CD4-positive, alpha-beta T cell treated with Interleukin-4 for 1 hour (primary cell): ENCODE measurements at regions not wholly inside any gene's neighbourhood (a gene's known extent, or its start where the extent isn't known, plus 50 kb on each side); places are given as distances from the start of the nearest gene placed in this dataset.
"Not testable (repeated sequence)": the region's sequence is repeated elsewhere in the genome, so short reads cannot be mapped to it uniquely, and the experiment has no call there.

Source experiments
- DNase-seq, 2 donors: peaks; one replicate each; pipeline ENCODE4 v3.0.0-alpha.2; 2020 to 2022

DNA sequence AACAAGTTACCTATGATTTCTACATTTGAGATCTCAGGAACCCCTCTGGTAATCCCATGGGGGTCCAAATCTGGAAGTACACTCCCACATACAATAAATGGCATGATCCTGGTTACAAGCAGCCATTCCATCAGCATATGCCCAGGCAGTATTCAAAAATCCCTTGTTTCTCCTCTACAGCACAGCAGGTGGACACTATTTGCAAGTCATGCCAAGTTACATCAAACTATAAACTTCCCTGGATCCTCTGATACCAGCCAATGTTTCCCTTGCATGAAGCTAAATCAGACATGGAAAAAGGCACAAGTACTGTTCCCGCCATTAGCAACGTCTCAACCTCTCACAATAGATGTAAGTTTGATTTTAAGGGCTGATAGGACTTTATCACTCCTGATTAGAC is 134.5 kb upstream of the PRSS16 start:
- DNase-seq, result no peak

DNA sequence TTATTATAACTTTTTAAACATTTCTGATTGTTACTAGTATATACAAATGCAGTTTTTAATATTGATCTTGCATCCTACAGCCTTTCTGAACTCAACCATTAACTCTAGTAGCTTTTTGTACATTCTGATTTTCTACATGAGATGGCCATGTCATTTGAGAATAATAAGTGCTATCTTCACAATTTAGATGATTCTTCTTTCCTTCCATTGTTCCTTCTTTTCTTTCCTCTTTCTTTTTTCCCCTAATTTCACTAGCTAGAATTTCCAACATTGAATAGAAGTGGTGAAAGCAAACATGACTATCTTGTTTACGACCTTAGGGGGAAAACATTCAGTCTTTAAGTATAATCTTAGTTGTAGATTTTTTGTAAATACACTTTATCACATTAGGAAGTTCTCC is 128.2 kb upstream of the PRSS16 start:
- no peak for DNase-seq

DNA sequence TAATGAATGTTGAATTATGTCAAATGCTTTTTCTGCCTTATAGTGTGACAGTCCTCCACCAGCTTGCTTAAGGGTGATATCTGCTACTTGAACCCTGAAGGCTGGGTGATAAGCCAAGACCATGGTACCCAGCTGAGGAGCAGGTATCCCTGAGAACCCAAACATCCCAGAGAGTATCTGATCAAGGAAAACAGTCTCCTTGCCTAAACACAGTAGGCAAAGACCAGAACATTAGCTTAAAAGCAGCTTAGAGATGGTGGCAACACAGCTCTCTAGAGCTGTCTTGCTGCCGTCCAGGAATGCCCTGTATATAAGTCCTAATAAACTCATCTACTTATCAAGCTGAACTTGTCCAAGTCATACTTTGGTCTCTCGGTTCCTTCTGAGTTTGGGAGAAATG is 127.7 kb upstream of the PRSS16 start:
- DNase-seq, result no peak

DNA sequence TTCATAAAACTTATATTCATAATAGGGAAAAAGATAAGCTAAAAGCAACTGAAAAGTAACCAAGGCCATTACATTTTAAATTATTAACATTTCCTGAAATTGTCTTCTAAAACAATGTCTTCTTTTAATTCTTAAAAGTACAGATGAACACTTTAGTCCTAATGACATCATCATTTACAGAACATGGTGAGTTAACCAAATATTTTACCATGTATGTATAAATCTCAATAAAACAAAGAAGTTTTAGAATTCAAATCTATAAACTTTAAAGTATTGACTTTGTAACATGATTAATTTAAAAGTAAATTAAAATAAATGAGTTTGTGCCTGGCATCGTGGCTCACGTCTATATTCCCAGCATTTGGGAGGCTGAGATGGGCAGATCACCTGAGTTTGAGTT is 125.9 kb upstream of the PRSS16 start:
- DNase-seq, result no peak

DNA sequence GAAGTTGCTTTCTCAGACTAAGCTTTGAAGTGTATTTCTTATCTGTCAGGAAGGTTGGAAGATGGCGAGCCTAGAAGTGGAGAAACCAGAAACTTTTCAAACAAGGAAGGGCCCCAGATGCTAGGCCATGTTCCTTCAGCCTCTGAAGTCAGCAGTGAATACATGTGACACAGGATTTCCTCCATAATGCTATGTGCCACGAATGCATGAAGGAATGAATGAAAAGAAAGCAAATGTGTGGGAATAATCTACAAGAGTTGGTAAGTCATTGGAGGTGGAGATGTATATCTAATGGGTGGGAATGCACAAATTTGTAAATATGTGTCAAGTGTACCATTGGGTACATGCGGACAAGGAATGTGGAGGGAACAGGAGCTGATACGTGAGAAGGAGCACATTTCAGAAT is 123.2 kb upstream of the PRSS16 start:
- DNase-seq, result no peak

DNA sequence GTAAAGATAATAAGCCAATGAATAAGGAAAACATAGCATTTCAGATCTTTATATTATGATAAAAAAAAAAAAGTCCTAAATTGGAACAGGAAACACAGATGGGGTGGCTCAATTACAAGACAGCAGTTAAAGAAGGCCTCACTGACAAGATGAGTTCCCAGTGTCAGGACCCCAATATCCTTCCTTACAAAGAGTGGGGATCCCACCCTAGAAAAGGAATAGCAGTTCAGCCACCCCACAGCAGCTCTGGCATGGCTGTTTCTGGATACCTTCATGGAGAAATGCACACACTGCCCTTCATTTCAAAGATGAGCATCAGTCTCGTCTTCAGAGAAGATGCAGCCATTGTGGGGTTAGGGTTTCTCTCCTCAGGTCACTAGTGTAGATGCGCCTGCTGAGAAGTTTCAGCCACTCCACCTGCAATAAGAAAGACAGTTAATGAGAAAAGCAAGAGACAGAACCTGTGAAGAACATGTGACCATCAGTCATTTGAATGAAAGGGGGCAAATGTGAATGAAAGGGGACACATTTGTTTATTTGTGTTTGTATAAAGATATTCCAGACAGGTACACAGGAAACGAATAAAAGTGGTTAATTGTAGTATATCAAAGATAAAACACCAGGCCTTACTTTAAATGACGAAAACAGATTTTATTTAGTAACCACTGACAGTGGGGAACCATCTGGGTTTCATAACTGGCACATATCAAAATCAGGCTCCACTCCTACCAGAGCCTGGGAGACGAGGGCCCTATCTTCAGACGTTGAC is 121.3 kb upstream of the PRSS16 start:
- no peak for DNase-seq

DNA sequence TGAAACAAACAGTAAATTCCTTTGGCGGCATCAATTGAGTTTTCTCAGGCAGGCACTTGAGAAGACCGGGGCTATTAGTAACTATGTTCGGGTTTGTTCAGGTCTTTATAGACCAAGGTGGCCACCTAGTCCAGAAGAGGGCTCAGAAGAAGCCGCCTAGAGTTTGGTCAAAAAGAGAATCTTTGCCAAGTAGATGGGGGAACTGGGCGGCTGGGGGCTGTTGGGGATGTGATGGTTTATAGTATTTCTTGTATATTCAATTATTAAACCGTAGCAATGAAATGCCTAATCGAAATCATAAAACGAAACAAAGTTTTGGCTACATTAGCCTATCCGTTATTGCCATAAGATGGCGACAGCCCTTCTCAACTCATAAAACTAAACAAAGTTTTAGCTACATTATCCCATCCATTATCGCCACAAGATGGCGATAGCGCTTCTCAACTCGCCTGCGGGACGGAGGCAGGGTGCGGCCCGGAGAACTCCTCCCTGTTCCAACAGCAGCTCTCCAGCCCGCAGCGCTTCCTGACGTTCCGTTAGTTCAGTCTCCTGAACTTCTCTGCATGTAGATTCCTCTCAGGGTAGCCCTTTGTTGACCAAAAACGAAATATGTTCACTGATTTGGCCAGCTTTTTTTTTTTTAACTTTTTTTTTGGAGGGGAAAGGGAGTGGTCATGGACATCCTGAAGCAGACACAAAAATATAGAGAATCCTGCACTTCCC is 120.5 kb upstream of the PRSS16 start:
- peak; percentile 86 to 90 for DNase-seq

DNA sequence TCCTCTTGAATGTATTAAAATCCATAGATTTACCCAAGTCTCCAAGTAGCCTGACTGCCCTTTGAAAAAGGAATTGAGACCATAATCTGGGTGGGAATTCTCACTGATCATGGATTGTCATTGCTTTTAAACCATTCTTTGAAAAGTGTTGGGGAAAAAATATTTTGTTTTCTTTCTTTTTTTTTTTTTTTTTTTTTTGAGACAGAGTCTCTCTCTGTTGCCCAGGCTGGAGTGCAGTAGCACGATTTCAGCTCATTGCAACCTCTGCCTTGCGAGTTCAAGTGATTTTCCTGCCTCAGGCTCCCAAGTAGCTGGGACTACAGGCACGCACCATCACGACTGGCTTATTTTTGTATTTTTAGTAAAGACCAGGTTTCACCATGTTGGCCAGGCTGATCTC is 119.6 kb upstream of the PRSS16 start:
- DNase-seq, result not testable (repeated sequence)

DNA sequence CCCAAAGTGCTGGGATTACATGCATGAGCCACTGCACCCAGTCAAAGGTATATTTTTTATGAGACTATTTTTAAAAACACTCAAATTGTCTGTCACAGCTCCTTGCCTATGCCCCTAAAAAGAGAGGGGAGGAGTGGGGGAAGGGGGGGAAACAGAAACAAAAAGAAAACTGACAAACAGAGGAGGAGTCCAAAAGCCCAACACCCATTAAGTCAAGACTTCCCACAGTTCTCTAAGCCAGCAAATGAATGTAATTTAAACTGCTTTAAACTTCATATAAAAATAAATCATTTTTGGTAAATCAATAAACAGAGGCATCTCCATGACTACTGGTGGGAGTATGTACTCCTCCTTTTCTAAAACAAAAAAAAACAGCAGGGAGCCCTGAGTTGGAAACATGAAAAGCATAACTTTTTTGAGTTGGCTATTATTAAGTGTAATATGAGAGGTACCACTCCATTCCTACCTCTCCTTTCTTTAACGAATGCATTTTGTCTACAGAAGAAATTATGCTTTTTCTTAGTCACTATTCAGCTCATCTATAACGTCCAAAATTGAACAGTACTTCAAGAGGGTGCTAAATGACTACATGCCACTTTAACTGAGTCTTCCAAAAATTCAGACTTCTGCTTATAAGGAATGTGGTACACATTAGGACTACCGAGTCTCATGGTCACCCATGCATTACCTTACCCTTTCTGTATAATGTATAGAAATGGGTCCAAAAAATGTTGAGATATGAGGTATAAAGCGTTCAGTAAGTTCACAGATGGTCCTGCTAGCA is 119.0 kb upstream of the PRSS16 start:
- DNase-seq, result no peak

DNA sequence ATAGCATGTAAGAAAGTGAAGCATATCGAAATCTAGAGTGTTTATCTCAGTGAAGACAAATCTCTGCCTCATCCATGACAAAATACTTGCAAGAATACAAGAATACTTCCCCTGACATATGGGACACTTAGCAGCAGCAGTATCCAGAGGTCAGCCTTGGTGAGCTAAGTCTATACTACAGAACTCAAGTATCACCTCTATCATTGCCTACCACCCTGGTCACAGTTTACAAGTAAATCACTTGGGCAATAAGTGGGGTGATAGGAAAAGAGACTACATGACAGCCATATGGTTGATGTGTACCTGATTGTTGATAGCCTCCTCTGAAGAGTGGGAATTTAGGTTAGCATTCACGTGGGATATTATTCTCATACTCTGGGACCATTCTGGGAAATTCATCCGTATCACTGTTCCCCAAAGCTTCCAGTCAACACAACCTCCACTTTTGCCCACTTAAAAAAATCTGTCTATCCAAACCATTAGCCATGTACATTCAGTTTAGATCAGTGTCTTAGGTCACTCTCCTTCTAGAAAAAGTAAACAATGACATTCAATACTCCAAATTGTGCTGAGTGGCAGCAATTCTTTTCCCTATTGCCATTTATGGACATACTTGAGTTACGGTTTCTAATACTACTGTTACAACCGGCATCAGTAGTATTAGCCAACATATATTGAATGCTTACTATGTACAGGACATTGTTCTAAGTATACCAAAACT is 118.2 kb upstream of the PRSS16 start:
- no peak for DNase-seq

DNA sequence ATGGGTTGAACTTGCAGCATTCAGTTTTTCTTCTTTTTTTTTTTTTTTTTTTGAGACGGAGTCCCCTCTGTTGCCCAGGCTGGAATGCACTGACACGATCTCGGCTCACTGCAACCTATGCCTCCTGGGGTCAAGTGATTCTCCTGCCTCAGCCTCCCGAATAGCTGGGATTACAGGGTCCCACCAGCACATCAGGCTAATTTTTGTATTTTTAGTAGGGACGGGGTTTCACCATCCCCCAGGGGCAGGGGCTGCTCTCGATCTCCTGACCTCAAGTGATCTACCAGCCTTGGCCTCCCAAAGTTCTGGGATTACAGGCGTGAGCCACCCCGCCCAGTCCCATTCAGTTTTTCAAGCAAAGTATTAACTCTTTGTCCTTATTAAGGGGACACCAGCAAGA is 117.6 kb upstream of the PRSS16 start:
- DNase-seq, result no peak

DNA sequence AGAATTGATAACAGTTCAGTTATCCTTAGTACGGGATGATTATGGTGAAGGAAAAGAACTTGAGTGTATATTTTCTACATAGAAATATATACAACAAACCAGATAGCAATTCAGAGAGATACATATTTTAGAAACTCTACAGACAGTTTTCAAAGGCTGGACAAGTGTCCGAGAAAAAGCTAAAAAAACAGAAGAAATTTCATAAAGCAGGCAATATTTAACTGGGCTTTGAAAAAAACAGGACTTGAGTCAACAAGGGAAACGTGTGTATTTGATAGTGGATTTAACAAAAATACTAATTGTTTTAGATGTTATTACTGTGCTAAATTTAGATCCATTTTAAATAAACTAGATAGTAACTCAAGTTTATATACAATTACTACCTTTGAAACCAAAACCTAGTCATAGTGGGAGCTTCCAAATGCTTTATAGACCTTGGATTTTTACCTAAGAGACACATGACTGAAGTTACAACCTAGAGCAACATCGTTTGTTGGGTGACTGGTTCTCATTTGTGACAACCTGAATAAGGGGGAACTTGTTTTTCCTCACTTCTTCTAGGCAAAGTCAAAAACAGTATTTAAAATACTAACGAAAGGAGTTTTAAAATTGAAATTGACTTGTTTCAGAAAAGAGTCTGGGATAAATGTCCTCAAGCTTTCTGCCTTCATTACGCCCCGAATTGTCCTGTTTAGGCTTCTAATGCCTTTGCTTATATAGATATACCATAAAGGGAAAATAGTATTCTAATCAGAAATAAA is 116.7 kb upstream of the PRSS16 start:
- DNase-seq, result no peak

DNA sequence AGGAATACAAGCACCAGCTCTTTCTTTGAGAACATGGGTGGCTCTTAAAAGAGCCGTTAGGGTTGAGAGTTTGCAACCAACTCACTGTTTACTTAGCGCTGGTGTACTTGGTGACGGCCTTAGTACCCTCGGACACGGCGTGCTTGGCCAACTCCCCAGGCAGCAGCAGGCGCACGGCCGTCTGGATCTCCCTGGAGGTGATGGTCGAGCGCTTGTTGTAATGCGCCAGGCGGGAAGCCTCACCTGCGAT is 115.3 kb upstream of the PRSS16 start:
- not testable (repeated sequence) for DNase-seq

DNA sequence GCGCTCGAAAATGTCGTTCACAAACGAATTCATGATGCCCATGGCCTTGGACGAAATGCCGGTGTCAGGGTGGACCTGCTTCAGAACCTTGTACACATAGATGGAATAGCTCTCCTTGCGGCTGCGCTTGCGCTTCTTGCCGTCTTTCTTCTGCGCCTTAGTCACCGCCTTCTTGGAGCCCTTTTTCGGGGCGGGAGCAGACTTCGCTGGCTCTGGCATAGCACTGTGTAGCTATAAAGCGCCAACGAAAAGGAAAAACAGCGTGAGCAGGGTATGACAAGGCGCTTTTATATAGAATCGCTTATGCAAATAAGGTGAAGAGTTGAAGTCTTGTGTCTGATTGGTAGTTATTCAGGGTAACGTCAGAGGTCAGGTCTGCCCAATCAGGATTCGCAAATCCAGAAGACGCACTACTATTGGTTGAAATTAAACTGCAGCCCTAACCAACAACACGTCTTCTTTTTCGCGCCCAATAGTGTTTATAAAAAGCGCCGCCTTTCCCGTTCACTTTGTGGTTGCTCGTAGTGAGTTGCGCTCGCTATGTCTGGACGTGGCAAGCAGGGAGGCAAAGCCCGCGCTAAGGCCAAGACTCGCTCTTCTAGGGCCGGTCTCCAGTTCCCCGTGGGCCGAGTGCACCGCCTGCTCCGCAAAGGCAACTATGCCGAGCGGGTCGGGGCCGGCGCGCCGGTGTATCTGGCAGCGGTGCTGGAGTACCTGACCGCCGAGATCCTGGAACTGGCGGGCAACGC is 114.8 kb upstream of the PRSS16 start:
- peak; percentile 99 to 100 for DNase-seq

DNA sequence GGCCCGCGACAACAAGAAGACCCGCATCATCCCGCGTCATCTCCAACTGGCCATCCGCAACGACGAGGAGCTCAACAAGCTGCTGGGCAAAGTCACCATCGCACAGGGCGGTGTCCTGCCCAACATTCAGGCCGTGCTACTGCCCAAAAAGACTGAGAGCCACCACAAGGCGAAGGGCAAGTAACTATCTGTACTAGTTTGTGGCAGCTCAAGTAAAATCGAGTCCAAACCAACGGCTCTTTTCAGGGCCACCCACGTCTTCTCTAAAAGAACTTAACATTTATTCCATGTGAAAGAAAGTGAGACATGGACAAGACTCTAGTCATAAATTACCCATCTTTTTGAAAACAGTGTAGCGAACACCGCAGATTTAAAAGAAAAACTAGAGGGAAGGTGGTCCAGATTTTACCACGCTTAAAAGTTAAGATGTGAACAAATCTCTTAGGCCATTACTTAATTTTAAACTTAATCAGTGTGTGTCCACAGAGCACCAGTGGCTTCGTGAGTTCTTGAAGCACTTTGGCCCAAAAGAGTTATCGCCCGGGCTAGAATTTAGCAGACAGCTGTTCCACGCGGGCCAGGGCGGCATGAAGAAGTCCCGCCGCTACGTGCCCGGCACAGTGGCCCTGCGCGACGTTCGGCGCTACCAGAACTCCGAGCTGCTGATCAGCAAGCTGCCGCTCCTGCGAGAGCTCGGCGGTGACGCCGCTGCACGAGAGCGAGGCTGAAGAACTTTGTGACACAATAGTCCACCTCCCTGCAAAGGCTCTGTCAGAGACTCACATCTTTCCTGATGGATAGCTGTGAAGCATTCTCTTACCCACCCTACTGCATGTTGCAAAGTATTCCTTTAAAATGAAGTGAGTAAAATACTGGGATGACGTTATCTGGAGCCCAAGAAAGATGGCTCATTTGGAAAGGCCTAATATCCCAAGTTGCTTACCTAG is 113.9 kb upstream of the PRSS16 start:
- DNase-seq, result peak; percentile 72 to 74

DNA sequence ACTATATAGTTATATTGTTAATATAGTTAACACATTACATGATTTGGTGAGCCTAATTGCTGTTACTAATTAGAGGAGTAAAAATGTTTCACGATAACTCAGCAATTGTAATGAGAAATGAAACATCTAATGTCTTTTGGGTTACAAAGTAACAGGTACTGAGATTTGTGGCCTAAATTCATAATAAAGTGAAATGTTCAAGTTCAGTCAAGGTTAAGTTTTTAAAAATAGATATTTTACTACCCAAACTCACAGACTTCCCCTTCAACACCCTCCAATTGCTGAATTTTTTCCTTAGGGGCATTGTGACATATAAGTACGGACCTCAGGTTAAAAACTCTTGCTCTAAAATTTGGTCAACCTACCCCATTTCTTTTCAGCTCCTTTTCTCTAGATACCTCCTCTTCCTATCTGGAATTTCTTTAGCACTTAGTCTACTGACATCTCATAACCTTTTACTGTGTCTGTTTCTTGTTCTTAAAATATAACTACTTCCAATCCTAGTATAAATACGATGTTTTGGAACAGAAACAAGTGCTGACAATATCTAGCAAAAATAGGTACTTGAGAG is 112.3 kb upstream of the PRSS16 start:
- DNase-seq, result no peak

DNA sequence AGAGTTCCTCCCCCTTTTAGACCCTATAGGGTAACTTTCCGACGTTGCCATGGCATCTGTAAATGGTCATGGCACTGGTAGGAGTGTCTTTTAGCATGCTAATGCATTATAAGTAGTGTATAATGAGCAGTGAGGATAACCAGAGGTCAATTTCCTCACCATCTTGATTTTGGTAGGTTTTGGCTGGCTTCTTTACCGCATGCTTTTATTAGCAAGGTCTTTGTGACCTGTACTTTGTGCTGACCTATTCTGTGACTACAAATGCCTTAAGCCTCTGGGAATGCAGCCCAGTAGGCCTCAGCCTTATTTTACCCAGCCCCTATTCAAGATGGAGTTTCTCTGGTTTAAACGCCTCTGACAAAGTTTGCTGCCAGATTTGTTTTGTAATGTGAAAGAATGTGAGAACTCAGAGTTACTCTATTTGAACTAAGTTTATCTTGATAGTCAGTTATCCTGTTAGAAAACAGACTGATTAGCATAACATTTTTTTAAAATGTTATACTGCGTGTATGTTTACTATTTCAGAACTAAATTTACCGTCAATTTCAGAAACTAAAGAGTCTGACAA is 111.3 kb upstream of the PRSS16 start:
- no peak for DNase-seq

DNA sequence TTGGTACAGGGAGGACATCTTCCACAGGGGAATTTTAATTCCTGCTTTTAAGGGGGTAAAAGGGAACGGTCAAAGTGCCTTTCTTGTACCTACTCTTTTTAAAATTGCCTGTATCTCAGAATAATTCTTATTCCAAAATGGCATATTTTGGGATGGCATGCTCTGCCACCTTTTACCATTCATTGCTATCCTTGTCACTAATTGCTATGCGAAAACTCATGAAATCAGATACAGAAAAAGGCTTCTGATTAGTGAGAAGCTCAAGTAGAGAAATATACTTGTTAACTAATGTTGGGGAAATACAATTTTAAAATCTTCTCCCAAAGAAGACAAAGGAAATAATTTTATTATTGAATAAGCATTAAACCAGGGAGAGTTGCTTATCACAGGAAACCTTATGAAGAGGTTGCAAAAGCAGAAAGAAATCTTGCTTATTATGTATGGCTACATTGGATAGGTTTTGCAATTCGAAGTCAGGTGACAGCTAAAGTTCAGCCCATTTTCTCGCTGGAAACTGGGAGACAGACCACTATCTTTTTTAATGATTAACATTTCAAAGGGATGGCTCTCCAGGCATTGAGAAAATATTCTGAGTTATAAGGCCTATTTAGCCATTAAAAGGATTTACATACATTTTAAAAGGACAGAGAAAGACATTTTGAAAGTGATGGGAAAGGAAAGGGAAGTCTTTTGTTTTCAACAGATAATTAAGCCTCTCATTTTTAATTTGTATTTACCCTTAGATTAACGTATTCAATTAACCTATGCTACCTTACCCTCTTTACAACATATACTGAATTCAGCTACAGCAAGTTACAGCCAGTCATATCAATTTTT is 110.3 kb upstream of the PRSS16 start:
- DNase-seq, result no peak

DNA sequence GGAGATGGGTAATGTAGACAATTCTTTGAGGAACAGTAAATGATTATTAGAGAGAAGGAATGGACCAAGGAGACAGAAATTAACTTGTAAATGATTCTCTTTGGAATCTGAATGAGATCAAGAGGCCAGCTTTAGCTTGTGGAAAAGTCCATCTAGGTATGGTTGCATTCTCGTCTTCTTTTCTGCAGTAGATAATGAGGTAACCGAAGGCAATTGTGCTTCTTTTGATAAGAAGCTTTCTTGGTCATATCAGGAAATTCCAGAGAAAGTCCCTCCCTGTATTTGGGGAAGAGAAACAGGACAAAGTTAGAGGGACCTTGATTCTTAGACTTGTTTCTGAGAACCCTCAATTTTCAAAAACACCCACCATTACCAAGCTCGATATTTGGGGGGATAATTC is 109.1 kb upstream of the PRSS16 start:
- no peak for DNase-seq
